MCF 10A (cell line): ENCODE measurements at regions not wholly inside any gene's neighbourhood (a gene's known extent, or its start where the extent isn't known, plus 50 kb on each side); places are given as distances from the start of the nearest gene placed in this dataset.

Experiments used
- BruUV-seq: library from RNA; stranded (reverse); fragments of 400-500 nt; replicated peaks from 2 replicates; lab custom pipeline; 2021; lab: Mats Ljungman, UMichigan
- CTCF ChIA-PET: fragments of 300-600 bp; sonication (Branson Sonifier 250); formaldehyde crosslinking; extraction: SDS; loops from one replicate; lab custom pipeline; 2021; ENCODE audit warnings: antibody characterized with exemption, inconsistent platforms; lab: Yijun Ruan, JAX
- POLR2A ChIA-PET: fragments of 300-600, 350-650 bp; sonication (Branson Sonifier 250); formaldehyde crosslinking; extraction: SDS; loops from one replicate; lab custom pipeline; 2020; ENCODE audit warnings: antibody characterized with exemption, inconsistent platforms; lab: Yijun Ruan, JAX
- DNase-seq: peaks from one replicate; pipeline ENCODE4 v3.0.0-alpha.2; 2018; ENCODE audit not compliant: unreplicated experiment
- H3K27ac Mint-ChIP-seq: one replicate; pipeline ENCODE4 v1.8.0; 2022; ENCODE audit warnings: mild to moderate bottlenecking, low read depth, mixed read lengths; ENCODE audit not compliant: unreplicated experiment
- H3K27me3 Mint-ChIP-seq: one replicate; pipeline ENCODE4 v1.8.0; 2022; ENCODE audit warnings: mixed read lengths; ENCODE audit not compliant: insufficient read depth, unreplicated experiment
- H3K36me3 Mint-ChIP-seq: one replicate; pipeline ENCODE4 v1.8.0; 2022; ENCODE audit warnings: mild to moderate bottlenecking, moderate library complexity, mixed read lengths; ENCODE audit not compliant: insufficient read depth, unreplicated experiment
- H3K4me1 Mint-ChIP-seq: one replicate; pipeline ENCODE4 v1.8.0; 2022; ENCODE audit warnings: mixed read lengths; ENCODE audit not compliant: insufficient read depth, unreplicated experiment
- H3K4me3 Mint-ChIP-seq: one replicate; pipeline ENCODE4 v1.8.0; 2022; ENCODE audit warnings: mild to moderate bottlenecking, moderate library complexity, mixed read lengths; ENCODE audit not compliant: unreplicated experiment
- H3K9me3 Mint-ChIP-seq: one replicate; pipeline ENCODE4 v1.8.0; 2022; ENCODE audit warnings: mixed read lengths; ENCODE audit not compliant: unreplicated experiment
- CTCF ChIP-seq: fragments of 200-600 bp; IDR thresholded peaks from one replicate; pipeline ENCODE4 v1.8.0; 2022; ENCODE audit warnings: antibody characterized with exemption, mild to moderate bottlenecking; ENCODE audit not compliant: unreplicated experiment
- intact Hi-C: fragments of 100-400 bp; cut with micrococcal nuclease; formaldehyde crosslinking; loops from 2 replicates; pipeline ENCODE4 v1.14.1; 2022

GRCh38 chr3:14254812-14255702 is 76.4 kb downstream of the LSM3 start:
- CTCF ChIA-PET: interaction anchor here (0.5 kb wide), 1 partner anchor 19 kb away, joined by 3 read pairs; no protein-coding TSS in a partner anchor

GRCh38 chr3:14256046-14256445 is 77.4 kb downstream of the LSM3 start:
- TF ChIP-seq CTCF: no peak
- intact Hi-C loops: no loop called here
- POLR2A ChIA-PET: no interaction called here
- no peak for DNase-seq
- Mint-ChIP-seq H3K4me1 (no peaks in the 10 kb centered on the region), H3K36me3 (no peaks in the 10 kb centered on the region), H3K27ac (no peak overlapping the region), H3K27me3 (no peaks in the 10 kb centered on the region), H3K9me3 (no peaks in the 10 kb centered on the region), H3K4me3 (no peak overlapping the region)
- CTCF ChIA-PET: interaction anchor here (2.2 kb wide), 1 partner anchor 10 kb away, joined by 6 read pairs; no protein-coding TSS in a partner anchor
- no TSS peak for BruUV-seq

More at GRCh38 chr3:14254812-14255702, 76.4 kb downstream of the LSM3 start:
- no TSS peak for BruUV-seq
- no peaks in the 10 kb centered on the region for H3K27me3 Mint-ChIP-seq
- POLR2A ChIA-PET: no interaction called here
- no peaks in the 10 kb centered on the region for H3K4me1 Mint-ChIP-seq
- no peaks in the 10 kb centered on the region for H3K36me3 Mint-ChIP-seq
- H3K27ac Mint-ChIP-seq: no peak overlapping the region
- no peak for TF ChIP-seq CTCF
- no peak for DNase-seq
- no peak overlapping the region for H3K4me3 Mint-ChIP-seq
- intact Hi-C loops: no loop called here
- H3K9me3 Mint-ChIP-seq: no peaks in the 10 kb centered on the region

- H3K27ac Mint-ChIP-seq: no peak overlapping the region
- POLR2A ChIA-PET: interaction anchor here (1.2 kb wide), 1 partner anchor 53 kb away, joined by 3 read pairs; no protein-coding TSS in a partner anchor
Measured at GRCh38 chr3:14256561-14257342, 78.1 kb downstream of the LSM3 start.

More at GRCh38 chr3:14256561-14257342, 78.1 kb downstream of the LSM3 start:
- no peaks in the 10 kb centered on the region for H3K9me3 Mint-ChIP-seq
- CTCF ChIA-PET: interaction anchor here (2.2 to 6.4 kb wide), 2 partner anchors 9 to 54 kb away, joined by 6 to 103 read pairs; no protein-coding TSS in a partner anchor
- H3K4me3 Mint-ChIP-seq: no peak overlapping the region
- BruUV-seq: no TSS peak
- TF ChIP-seq CTCF: no peak
- no peak for DNase-seq
- no peaks in the 10 kb centered on the region for H3K4me1 Mint-ChIP-seq
- peaks cover 2% of the 10 kb centered on the region for H3K27me3 Mint-ChIP-seq
- no peaks in the 10 kb centered on the region for H3K36me3 Mint-ChIP-seq
- intact Hi-C loops: no loop called here
